AG08395 (cell line): ENCODE measurements at regions not wholly inside any gene's neighbourhood (a gene's known extent, or its start where the extent isn't known, plus 50 kb on each side); places are given as distances from the start of the nearest gene placed in this dataset.
"Not testable (repeated sequence)": the region's sequence is repeated elsewhere in the genome, so short reads cannot be mapped to it uniquely, and the experiment has no call there.

ENCODE experiments used
- DNase-seq: peaks from one replicate; pipeline ENCODE4 v3.0.0; 2012; ENCODE audit warnings: mixed read lengths, low spot score

GRCh38 chr19:30103981-30104380 lies 161.9 kb downstream of the URI1 start:
- no peak for DNase-seq

DNA sequence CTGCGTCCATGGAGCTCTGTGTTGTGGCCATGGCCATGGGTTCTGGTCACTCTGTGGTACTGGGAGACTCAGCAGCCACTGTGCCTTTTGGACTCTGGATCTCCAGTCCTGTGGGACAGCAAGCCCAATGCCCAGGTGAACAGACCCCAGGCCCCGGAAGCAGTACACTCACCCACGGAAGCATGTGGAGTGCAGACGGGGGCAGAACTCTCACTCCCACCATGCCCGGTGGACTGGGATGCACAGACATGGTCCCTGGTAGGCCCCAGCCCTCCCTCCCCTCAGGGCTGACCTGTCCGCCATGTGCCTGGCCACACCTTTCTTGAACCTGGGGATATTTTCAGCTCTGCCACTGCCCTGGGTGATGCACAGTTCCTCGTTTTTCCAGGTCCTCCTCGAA lies 163.3 kb downstream of the URI1 start:
- DNase-seq = no peak

DNA sequence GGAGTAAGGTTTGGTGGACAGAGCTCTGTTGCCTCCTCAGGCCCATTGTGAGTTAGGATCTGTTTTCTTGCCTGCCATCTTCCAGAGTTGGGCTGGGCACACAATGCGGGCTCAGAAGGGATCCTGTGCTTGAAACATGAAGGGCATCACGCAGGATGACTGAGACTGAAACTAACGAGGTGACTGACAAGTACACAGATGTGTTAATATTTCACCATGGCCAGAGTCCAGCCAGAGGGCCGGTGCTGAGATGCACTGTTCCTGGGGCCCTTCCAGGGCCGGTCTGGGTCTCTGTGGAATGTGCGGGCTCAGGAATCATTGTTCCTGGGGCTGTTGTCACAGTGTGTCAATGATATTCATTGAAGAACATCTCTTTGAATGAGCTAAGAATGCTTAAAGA lies 163.7 kb downstream of the URI1 start:
- no peak for DNase-seq

GRCh38 chr19:30106417-30107095 lies 164.5 kb downstream of the URI1 start:
- DNase-seq = no peak

- no peak for DNase-seq
These were observed 165.2 kb downstream of the URI1 start for GRCh38 chr19:30107251-30107650.

DNA sequence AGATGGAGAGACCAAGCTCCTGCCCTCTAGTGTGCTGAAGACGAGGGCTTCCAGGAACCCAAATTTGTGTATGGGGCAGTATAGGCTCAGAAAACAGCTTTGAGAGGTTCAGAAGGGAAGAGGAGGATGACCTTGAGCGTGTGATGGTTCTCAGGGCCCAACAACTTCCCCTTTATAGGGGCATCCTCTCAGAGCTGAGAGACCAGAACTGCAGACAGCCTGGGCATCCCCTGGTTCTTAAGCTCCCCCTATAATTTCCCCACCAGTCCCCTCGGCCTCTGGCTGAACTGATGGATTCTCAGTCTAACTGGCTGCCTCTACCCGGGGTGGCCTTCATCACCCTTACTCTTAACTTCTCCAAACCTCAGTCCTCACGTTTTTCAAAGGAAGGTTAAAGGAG lies 167.5 kb downstream of the URI1 start:
- DNase-seq = no peak

GRCh38 chr19:30111021-30111855 lies 169.2 kb downstream of the URI1 start:
- no peak for DNase-seq

- DNase-seq = no peak
These were observed 170.1 kb downstream of the URI1 start for GRCh38 chr19:30112171-30112570.

- no peak for DNase-seq
These were observed 170.6 kb downstream of the URI1 start for GRCh38 chr19:30112666-30113065.

GRCh38 chr19:30113186-30113585 lies 171.1 kb downstream of the URI1 start:
- no peak for DNase-seq

DNA sequence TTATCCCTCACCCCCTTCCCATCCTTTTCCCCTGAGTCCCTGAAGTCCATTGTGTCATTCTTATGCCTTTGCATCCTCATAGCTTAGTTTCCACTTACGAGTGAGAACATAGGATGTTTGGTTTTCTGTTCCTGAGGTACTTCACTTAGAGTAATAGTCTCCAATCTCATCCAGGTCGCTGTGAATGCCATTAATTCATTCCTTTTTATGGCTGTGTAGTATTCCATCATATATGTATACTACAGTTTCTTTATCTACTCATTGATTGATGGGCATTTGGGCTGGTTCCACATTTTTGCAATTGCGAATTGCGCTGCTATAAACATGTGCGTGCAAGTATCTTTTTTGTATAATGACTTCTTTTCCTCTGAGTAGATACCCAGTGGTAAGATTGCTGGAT lies 172.1 kb downstream of the URI1 start:
- DNase-seq = not testable (repeated sequence)

- DNase-seq = no peak
These were observed 173.9 kb downstream of the URI1 start for GRCh38 chr19:30115947-30116346.

- no peak for DNase-seq
These were observed 174.5 kb downstream of the URI1 start for GRCh38 chr19:30116530-30116929.

DNA sequence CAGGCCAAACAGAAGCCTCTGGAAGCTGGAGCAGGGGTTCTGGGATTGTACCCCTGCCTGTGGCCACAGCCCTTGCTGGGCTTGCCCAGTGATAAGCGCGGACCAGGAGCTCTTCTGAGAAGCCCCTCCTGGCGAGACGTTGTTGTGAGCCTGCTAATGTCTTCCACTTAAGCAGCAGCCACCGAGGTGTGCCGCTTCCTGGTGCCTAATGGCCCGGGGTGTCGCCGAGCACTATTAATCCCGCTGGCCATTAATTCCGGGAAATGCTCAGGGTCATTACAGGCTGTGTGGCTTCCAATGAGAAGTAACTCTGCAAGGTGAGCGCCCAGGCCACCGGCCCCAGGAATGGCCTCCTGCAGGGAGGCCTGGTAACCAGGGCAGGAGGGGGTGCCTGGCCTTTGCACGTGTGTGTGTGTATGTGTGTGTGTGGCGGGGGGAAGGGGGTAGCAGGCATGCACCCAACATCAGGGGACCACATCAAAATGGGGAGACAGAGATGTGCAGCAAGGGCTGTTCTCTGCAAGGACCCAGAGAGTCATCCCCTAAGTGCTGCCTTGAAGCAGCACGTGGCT lies 175.0 kb downstream of the URI1 start:
- no peak for DNase-seq

DNA sequence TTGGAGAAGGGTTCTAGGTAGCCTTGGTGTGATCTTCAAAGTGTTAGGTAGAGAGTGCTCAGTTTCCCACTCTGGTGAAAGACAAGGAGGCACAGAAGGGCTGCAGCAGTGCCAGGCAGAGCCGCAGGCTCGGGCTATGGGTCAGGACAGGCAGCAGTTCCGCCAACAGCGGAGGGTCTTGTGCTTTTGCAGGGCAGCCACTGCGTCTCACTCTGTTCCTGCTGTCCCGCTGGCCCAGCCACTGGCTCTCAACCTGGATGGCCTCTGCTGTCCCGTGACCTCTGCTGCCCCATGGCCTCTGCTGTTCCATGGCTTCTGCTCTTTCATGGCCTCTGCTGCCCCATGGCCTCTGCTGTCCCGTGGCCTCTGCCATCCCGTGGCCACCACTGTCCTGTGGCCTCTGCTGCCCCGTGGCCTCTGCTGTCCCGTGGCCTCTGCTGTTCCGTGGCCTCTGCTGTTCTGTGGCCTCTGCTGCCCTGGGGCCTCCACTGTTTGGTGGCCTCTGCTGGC lies 175.7 kb downstream of the URI1 start:
- DNase-seq = no peak

DNA sequence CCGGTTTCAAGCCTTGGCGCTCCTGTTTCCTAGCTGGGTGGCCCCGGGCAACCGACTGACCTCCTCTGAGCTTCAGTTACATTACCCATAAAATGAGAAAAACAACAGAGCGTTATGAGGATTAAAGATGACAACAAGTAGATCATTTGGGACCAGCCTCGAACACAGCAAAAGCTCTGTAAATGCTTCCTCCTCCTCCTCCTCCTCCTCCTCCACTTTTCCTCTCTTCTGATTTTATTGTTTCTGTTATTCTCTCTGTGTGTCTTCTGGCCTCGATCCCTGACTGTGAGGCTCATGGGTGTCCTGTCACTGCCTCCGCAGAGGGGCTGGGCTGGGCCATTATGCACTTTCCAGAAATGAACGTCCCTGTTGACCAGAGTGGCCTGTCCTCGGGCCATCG lies 176.2 kb downstream of the URI1 start:
- DNase-seq = no peak

- DNase-seq = no peak
These were observed 176.7 kb downstream of the URI1 start for GRCh38 chr19:30118760-30119159.

- DNase-seq = no peak
These were observed 177.3 kb downstream of the URI1 start for GRCh38 chr19:30119180-30119908.

DNA sequence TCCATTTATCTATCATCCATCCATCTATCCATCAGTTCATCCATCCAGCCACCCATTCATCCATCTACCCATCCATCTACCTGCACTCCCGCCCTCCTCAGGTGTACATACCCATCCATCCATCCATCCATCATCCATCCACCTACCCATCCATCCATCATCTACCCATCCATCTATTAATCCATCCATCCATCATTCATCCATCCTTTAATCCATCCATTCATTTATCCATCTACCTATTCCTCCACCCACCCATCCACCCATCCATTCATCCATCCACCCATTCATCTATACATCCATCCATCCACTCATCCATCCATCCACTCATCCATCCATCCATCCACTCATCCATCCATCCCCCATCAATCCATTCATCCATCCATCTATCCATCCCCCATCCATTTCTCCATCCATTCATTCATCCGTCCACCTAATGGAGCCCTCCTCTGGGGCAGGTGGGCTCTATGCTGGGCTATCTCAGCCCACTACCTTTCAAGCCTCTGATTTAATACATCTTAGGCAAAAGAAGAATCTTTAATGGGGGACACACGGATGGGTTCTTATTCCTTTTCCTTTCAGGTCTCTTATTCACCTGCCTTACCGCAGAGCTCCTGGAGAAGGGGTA lies 178.9 kb downstream of the URI1 start:
- DNase-seq = no peak

DNA sequence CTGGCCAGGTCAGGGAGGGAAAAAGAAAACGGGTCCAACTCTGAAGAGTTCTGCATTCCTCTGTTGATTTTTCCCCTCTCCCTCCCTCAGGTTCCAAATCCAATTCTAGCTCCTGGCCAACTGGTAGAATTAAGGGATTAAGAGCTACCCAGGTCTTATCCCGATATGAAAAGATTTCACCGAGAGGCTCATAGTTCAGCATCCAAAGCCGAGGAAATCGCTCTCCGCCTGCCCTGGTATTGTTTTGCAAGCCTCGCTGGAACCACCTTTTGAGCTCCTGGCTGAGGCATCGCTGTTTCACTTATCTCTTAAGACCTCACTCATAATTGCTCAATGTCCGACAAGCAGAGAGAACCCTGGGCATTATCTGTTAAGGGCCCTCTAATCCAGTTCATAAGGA lies 180.4 kb downstream of the URI1 start:
- DNase-seq = no peak

GRCh38 chr19:30123119-30123518 lies 181.1 kb downstream of the URI1 start:
- no peak for DNase-seq

- no peak for DNase-seq
These were observed 181.6 kb downstream of the URI1 start for GRCh38 chr19:30123611-30124010.
